Ishikawa (cell line): ENCODE measurements at regions not wholly inside any gene's neighbourhood (a gene's known extent, or its start where the extent isn't known, plus 50 kb on each side); places are given as distances from the start of the nearest gene placed in this dataset.

ENCODE experiments used
- CEBPB ChIP-seq: IDR thresholded peaks from 2 replicates; pipeline ENCODE4 v1.6.1; 2012
- CREB1 ChIP-seq: IDR thresholded peaks from 2 replicates; pipeline ENCODE4 v1.6.1; 2012; ENCODE audit warnings: low read depth
- EGR1 ChIP-seq: IDR thresholded peaks from 2 replicates; pipeline ENCODE4 v1.6.1; 2012
- EP300 ChIP-seq: IDR thresholded peaks from 2 replicates; pipeline ENCODE4 v1.6.1; 2012; ENCODE audit warnings: borderline replicate concordance
- FOXM1 ChIP-seq: IDR thresholded peaks from 2 replicates; pipeline ENCODE4 v1.6.1; 2012; ENCODE audit warnings: low read depth, borderline replicate concordance
- NFIC ChIP-seq: IDR thresholded peaks from 2 replicates; pipeline ENCODE4 v1.6.1; 2012
- RAD21 ChIP-seq: IDR thresholded peaks from 2 replicates; pipeline ENCODE4 v1.6.1; 2012; ENCODE audit warnings: low read depth
- REST ChIP-seq: IDR thresholded peaks from 2 replicates; pipeline ENCODE4 v1.6.1; 2012; ENCODE audit warnings: low read depth, mild to moderate bottlenecking
- TAF1 ChIP-seq: IDR thresholded peaks from 2 replicates; pipeline ENCODE4 v1.6.1; 2012; ENCODE audit warnings: low read depth, mild to moderate bottlenecking
- TCF12 ChIP-seq: IDR thresholded peaks from 2 replicates; pipeline ENCODE4 v1.6.1; 2012; ENCODE audit warnings: low read depth
- TEAD4 ChIP-seq: IDR thresholded peaks from 2 replicates; pipeline ENCODE4 v1.6.1; 2012
- USF1 ChIP-seq: IDR thresholded peaks from 2 replicates; pipeline ENCODE4 v1.6.1; 2012
- YY1 ChIP-seq: IDR thresholded peaks from 2 replicates; pipeline ENCODE4 v1.6.1; 2012; ENCODE audit warnings: low read depth
- ZBTB7A ChIP-seq: IDR thresholded peaks from 2 replicates; pipeline ENCODE4 v1.6.1; 2012; ENCODE audit warnings: low read depth
- TF ChIP-seq, protein P1 (sequence below): IDR thresholded peaks from 2 replicates; pipeline ENCODE4 v1.6.1; 2012

DNA sequence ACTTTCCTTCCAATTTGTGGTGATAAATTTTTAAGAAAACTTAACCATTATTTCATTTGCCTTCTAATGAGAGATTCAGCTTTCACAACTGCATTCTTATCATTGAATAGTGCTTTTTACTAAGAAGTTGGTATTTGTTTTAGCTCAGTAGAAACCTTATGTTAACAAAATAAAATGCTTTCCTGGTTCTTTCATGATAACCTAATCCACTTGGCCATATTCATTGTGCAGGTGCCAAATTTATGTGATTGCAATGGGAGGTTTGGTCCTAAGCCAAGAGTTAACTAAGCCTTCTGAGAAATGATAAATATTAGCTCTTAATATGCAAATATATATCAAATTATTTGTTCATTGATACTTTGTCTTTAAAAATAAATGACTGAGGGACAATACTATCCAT is 141.1 kb upstream of the TLE4 start:
- TF ChIP-seq CREB1 (no peak), EP300 (no peak), TCF12 (no peak), TEAD4 (no peak)
- TF ChIP-seq, protein P1, sequence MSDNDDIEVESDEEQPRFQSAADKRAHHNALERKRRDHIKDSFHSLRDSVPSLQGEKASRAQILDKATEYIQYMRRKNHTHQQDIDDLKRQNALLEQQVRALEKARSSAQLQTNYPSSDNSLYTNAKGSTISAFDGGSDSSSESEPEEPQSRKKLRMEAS, result no peak

DNA sequence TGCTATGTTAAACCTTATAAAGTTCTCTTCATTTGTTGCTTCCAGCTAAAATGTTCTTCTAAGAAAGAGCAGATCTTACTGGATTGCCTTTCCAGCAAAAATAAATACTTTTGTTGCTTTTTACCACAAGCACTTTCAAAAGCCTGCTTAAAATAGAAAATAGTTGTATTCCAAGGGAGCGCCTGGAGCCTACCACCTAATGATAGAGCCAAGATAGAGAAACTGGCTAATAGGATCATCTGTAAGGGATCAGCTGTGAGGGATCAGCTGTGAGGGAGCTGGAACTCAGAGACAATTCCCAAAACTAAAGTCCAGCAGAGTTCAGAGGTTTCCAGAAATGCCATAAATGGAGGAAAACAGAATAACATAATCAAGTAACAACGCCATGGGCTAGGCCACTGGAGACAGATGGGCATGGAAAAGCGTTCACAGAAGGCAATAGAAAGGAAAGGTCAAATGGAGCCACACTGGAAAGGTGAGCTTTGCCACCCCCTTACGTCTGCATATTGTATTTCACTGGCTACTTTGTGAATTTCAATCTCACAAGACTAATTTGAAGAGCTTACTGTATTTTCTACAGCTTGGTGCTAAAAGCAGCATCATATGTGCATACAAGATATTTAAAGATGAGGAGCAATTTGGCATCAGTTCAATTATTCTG is 140.6 kb upstream of the TLE4 start:
- no peak for TF ChIP-seq USF1
- no peak for TF ChIP-seq ZBTB7A
- TF ChIP-seq TAF1, result no peak
- no peak for TF ChIP-seq CREB1
- TF ChIP-seq EGR1, result no peak
- TF ChIP-seq TCF12, result no peak
- TF ChIP-seq CEBPB, result no peak
- TF ChIP-seq EP300, result no peak
- no peak for TF ChIP-seq TEAD4
- TF ChIP-seq REST, result no peak
- TF ChIP-seq, protein P1, result no peak
- TF ChIP-seq FOXM1, result no peak
- no peak for TF ChIP-seq NFIC
- TF ChIP-seq YY1, result no peak
- no peak for TF ChIP-seq RAD21

GRCh38 chr9:79432485-79432884 is 139.3 kb upstream of the TLE4 start:
- TF ChIP-seq TCF12 (no peak), FOXM1 (no peak), TEAD4 (no peak), YY1 (no peak), CREB1 (no peak), NFIC (no peak), CEBPB (no peak), USF1 (no peak)
- TF ChIP-seq, protein P1, result no peak

GRCh38 chr9:79433703-79434102 is 138.1 kb upstream of the TLE4 start:
- TF ChIP-seq FOXM1, result no peak
- no peak for TF ChIP-seq EP300
- no peak for TF ChIP-seq NFIC
- TF ChIP-seq EGR1, result no peak
- no peak for TF ChIP-seq ZBTB7A
- TF ChIP-seq YY1, result no peak
- no peak for TF ChIP-seq TAF1
- no peak for TF ChIP-seq USF1

DNA sequence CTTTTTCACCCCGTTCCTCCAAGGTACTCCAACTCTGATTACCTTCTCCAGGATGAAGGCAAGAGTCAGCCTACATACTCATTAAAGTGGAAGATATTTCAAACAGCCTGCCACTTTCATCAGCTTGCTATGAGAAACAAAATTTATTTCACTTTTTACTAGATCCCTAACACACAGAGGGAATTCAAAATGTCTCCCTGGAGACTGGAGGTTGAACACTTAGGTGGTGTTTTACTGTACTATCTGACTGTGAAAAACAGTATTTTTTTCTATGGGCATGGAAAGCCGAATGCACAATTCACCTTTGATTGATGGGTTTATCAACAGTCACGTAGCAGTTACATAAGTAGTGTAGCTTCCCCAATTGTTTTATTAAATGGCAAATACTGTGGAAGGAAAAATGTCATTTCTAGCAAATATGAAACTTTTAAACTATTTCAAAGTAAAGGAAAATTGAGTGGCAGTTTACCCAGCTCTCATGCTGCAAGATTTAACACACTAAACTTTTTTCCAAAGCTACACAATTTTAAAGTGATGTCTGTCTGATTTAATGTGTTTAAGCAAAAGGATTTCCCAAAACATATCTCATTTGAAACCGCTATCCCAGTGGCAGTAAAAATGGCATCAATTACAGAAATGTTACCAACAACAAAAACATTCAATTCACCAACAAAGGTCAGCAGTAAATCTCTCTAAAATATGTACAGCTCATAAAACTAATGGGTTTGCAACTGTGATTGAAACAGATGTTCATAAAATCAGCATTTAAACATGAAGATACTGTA is 125.0 kb upstream of the TLE4 start:
- no peak for TF ChIP-seq TCF12
- TF ChIP-seq FOXM1, result no peak
- TF ChIP-seq EP300, result no peak
- TF ChIP-seq CREB1, result no peak
- no peak for TF ChIP-seq EGR1

GRCh38 chr9:79447308-79447605 is 124.5 kb upstream of the TLE4 start:
- TF ChIP-seq CREB1 (no peak), USF1 (no peak), FOXM1 (no peak), YY1 (no peak)

- TF ChIP-seq YY1 (no peak), EGR1 (no peak), RAD21 (no peak), CREB1 (no peak), TAF1 (no peak), ZBTB7A (no peak), NFIC (no peak), FOXM1 (no peak), TCF12 (no peak), TEAD4 (no peak), REST (no peak), CEBPB (no peak), EP300 (no peak)
- TF ChIP-seq, protein P1, result no peak
These were observed 124.0 kb upstream of the TLE4 start for GRCh38 chr9:79447762-79448161.
